CD4-positive, alpha-beta T cell treated with Interleukin-17A for 4 hours (primary cell): ENCODE measurements at regions not wholly inside any gene's neighbourhood (a gene's known extent, or its start where the extent isn't known, plus 50 kb on each side); places are given as distances from the start of the nearest gene placed in this dataset.
"Not testable (repeated sequence)": the region's sequence is repeated elsewhere in the genome, so short reads cannot be mapped to it uniquely, and the experiment has no call there.

Experiments
- DNase-seq: peaks from one replicate; pipeline ENCODE4 v3.0.0-alpha.2; 2020; ENCODE audit warnings: mixed read lengths

DNA sequence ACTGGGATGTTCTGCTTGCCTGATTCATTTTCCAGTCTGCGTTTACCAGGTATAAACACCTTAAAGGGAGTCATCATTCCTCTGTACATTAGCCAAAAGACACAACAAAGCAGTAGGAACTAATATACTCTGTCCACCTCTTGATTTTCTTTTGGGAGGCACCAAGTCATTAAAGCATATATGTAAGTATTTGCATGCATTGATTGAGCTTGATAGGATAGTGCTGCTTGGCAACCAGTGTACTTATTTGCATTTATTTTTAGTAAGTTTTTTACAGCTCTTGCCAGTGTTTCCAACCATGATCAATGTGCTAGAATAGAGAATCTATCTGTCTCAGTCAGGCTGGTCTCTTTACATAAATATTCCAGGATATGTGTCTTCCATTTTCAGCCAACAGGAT is 353.3 kb upstream of the SEMA3C start:
- DNase-seq: no peak

DNA sequence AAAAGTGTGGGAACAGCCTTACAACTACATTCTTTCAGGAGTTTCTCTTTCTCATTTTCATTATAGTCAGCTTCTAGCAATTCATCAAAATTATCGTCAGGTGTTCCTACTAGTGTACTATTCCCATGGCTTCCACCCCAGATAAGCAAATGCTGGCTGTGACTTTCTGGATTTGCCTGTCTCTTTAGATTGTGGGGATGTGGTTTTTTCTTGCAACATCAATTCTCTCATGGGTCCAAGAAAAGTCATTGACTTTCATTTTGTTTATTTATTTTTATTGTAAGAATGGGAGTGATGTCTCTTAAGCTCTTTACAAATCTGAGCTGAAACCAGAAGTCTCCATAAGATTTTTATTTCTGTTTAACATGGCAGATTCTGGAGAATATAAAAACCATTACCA is 349.7 kb upstream of the SEMA3C start:
- no peak for DNase-seq

DNA sequence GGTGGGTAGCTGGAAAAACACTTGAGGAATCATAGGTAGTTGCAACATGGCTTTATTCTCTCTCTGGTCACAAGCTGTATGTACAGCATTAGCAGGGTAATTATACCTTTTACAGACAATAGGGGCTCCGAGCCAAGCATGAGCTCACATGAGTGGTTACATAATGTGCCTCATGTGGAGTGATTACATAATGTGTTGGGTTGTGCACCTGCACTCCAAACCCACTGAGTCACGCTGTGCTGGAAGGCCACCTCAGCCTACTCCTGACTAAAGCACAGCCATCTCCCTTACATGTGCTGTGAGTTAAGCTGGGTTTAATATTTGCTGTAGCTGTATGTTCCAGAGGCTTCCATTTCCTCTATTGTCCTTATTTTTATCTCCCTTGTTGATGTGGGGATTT is 348.7 kb upstream of the SEMA3C start:
- DNase-seq: no peak

DNA sequence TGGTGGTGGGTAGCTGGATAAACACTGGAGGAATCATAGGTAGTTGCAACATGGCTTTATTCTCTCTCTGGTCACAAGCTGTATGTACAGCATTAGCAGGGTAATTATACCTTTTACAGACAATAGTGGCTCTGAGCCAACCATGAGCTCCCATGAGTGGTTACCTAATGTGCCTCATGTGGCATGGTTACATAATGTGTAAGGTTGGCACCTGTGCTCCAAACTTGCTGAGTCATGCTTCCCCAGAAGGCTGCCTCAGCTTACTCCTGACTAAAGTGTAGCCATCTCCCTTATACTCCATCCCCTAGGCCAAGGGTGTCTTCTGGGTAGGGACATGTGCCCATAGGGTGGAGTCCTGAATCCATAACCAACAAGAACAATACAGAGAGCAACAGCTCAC is 345.3 kb upstream of the SEMA3C start:
- no peak for DNase-seq

DNA sequence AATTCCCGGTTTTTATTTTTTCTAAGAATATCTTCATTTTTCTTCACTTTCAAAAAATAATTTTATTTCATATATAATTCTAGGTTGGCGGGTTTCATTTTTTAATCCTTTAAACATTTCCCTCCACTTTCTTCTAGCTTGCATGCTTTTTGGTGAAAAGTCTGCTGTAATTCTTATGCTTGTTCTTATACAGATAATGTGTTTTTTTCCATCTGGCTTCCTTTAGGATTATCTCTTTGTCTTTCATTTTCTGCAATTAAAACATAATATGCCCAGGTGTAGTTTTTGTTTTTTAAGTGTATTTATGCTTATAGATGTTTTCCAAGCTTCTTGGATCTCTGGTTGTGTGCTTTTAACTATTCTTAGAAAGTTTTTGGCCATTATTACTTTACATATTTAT is 341.3 kb upstream of the SEMA3C start:
- DNase-seq: no peak

DNA sequence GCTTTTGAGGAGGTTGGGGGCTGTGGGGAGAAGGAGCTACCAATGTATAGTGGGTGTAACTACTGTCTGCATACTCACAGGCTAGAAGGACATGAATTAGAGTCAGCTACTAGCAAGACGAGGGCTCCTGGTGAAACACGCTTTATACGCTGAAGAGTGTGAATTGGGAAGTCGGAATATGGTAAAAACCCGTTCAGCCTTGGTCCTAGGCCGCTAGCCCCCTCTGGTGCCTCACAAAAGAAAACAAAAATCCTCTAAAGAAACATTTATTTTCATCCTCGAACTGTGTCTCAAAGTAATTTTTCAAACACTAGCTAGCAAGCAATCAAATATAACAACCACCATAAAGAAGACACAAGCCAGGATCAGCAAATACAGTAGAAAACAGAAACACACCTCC is 338.1 kb upstream of the SEMA3C start:
- DNase-seq: no peak

DNA sequence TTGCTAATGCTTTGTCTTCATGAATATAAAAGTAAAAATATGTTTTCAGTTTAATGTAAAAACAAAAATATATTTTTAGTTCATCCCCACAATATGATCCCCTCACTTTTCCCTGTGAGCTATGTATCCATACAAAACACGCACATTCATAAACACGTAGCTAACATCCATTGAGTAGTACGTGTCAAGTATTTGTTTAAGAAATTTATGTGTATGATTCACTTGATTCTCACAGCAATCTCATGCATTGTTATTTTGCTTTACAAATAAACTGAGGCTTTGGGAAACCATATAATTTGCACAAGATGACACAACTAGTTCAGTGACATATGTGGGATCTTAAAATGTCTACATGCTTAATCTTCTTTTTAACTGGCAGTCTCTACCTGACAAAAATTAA is 329.6 kb upstream of the SEMA3C start:
- no peak for DNase-seq

DNA sequence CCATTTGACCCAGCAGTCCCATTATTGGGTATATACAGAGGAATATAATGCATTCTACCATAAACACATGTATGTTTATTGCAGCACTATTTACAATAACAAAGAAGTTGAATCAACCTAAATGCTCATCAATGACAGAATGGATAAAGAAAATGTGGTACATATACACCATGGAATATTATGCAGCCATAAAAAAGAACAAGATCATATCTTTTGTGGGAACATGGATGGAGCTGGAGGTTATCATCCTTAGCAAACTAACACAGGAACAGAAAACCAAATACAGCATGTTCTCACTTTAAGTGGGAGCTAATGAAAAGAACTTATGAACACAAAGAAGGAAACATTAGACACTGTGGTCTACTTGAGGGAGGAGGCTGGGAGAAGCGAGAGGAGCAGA is 328.5 kb upstream of the SEMA3C start:
- DNase-seq: not testable (repeated sequence)

DNA sequence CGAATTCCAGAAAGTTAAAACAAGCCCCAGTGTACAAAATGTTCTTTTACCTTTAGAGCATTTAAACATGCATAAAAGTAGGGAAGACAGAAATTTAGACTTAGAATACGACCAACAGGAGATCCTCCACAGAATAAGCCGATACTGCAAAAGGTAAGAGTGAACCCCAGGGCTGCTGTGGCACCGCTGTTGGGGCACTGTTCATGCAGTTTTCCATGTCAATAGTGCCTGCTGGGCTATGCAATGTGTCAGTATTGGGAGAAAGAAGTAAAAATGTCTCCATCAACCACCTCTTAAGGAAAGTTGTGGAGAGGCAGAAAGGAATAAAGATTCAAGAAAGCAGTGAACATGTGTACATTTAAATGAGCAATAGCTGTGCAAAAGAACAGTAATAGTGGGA is 326.5 kb upstream of the SEMA3C start:
- DNase-seq: no peak

DNA sequence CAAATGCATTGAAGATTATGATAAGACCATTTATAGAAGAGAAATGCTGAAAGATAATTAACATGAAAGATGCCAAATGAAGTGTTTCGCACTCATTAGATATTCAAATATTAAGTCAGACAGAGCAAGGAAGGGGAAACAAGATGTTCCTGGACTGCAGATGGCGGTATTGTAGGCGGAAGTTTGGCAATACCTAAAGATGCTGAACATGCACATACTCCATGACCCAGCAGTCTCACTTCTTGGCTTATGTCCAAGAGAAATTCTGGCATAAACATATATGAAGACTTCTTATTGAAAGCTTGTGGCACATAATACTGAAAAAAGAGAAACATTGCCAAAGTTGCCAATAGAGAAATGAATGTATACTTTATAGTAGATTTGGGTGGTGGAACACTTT is 325.4 kb upstream of the SEMA3C start:
- no peak for DNase-seq

DNA sequence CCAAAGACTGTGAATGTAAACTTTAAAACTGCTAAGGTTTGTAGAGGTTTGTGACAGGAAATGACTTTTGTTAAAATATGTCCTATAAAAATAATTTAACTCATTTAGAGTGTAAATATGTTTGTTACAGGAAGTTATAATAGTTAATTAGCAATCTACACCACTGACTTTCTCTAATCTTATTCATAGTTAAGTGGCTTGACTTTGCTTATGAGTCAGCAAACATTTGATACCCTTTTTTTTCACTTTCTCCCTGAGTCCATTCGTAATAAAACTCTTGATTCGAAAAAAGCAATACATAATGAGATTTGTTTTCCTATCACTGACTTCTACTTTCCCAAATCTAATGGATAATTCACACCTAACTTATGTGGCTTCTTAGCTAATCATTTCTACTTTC is 317.7 kb upstream of the SEMA3C start:
- no peak for DNase-seq

DNA sequence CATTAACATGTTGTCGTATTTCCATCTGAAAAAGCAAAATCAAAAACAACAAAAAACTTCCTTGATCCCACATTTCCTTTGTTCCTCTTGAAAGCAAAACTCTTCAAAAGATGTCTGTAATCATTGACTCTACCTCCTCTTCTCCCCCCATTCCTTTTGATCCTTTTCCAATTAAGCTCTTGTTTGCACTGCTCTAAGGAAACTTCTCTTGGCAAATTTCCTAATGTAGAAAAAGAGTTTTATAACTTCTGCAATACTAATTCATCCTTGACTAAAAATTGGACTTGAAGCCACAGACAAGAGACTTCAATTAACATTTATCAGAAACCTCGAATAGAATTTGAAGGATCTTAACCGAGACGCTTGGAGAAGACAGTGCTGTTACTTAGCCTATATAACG is 317.1 kb upstream of the SEMA3C start:
- no peak for DNase-seq

DNA sequence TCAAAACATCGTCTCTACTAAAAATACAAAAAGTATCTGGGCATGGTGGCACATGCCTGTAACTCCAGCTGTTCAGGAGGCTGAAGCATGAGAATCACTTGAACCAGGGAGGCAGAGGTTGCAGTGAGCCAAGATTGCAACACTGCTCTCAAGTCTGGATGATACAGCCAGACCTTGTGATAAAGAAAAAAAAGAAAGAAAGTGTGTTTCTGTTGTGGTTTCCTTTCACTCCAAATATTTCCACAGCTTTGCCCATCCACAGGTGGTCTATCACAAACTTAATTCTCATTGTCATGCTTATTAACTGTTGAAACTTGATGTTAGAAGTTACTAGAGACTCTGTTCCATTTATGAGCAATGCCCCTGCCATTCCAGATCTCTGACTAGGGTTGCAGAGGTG is 316.0 kb upstream of the SEMA3C start:
- DNase-seq: no peak

DNA sequence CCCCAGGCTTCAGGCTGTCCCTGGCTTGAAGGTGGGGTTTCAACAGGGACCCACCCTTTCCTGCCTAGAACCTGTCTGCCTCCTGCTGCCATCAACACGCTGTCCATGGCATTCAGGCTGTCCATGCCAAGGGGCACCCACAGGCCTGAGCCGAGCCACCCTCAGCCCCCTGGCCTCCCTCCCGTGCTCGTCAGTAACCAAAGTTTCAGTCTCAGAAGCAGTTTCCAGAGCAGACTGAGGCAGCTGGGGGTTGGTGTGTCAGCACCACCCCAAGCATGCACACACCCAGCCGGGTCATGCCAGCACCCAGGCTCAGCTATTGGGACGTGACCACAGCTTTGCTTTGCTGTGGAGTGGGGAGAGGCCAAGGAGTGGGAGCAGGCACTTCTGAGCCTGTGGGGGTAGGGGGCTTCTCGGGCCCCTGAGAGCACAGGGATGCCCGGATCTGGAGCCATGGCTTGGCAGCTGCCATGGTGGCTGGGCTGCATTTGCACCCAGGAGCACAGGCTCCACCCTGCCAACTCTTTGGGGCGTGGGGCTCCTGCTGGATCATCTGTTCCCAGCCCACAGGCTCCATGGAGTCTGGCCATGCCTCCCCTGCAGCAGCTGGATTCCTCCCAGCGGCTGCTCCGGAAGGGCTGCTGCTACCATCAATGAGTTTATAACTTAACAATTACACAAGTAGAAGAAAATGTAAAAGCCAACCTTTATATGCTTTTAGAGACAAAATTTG is 314.5 kb upstream of the SEMA3C start:
- no peak for DNase-seq

DNA sequence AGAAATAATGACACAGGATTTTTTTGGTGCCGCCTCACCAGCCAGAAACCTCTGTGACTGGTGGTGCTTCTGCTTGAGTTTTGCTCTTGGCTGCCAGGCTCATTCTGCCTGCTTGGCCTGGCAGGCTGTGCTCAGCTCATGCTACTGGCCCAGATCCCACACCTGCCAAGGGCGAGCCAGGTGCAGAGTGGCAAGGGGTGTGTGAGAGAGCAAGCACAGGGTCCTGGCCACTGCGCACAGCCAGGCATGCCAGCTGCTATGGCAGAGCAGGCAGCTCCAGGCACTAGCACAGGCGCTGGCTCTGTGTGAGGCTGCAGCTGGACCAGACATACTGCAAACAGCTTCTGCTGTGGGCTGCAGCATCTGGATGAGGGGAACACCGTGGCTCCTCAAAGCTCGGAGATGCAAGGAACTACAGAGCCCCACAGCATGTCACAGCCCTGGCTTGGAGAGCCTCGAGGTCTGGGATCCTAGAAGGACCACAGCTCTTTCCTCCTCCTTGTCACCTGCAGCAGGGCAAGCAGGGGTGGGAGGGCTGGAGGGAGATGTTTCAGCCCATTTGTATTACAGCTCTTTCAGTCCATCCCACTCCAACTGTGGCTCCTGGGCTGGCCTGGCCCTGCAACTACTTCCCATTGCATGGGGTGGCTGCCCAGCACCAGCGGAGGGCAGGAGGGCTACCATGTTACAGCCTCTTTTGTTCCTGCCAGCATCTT is 313.4 kb upstream of the SEMA3C start:
- no peak for DNase-seq

DNA sequence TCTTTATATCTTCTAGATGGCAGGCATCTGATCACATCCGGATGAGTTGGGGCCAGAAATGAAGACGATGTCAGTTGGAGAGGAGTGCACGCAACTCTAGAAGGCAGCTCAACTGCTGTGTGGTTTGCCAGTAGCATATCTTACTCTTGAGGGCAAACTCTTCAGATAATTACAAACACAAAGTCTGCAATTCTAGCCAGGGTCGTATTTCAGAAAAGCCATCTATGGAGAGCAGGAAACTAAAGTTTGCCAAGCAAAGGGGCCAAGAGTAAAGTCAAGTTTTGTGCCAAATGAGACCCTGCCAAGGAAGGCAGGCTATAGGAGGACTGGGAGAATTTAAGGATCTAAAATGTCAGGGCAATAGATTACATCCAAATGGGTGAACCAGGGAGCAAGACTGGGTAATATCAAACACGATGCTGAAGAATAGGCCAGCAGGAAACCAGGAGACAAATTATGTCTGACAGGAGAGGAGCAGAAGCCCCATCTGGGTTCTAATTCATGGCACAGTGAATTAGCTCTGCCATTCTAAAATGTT is 312.5 kb upstream of the SEMA3C start:
- no peak for DNase-seq

DNA sequence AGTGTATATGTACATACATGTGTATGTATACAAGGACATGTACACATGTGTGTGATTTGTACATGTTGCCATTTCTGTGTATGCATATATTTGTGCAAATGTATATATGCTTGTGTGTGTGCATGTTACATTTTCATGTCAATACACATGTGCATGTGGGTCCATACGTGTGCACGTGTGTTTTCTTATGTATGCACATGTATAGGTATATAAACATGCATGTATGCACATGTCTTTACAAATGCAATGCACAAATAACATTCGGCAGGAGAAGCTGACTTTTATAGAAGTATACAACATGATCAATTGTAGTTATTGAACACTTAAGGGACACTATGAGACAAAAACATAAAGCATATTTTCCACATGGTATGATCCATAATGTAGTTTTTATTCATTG is 307.4 kb upstream of the SEMA3C start:
- no peak for DNase-seq

DNA sequence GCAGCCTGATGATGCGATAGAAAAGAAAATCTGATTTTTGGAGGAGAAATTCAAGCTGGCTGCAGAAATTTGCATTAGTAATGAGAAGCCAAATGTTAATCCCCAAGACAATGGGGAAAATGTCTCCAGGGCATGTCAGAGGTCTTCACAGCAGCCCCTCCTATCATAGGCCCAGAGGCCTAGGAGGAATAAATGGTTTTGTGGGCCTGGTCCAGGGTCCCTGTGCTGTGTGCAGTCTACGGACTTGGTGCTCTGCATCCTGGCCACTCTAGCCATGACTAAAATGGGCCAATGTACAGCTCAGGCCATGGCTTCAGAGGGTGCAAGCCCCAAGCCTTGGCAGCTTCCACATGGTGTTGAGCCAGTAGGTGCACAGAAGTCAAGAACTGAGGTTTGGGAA is 303.8 kb upstream of the SEMA3C start:
- DNase-seq: not testable (repeated sequence)

DNA sequence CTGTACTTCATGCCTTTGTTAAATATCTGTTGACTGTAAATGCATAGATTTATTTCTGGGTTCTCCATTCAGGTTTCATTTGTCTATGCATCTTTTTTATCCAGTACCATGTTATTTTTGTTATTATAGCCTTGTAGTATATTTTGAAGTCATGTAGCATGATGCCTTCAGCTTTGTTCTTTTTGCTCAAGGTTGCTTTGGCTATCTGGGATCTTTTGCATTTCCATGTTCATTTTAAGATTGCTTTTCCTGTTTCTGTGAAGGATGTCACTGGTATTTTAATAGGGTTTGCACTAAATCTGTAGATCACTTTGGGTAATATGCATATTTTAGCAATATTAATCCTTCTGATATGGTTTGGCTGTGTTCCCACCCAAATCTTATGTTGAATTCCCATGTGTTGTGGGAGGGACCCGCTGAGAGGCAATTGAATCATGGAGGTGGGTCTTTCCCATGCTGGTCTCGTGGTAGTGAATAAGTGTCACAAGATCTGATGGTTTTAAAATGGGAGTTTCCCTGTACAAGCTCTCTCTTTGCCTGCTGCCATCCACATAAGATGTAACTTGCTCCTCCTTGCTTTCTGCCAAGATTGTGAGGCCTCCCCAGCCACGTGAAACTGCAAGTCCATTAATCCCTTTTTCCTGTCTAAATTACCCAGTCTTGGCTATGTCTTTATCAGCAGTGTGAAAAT is 302.8 kb upstream of the SEMA3C start:
- DNase-seq: no peak

DNA sequence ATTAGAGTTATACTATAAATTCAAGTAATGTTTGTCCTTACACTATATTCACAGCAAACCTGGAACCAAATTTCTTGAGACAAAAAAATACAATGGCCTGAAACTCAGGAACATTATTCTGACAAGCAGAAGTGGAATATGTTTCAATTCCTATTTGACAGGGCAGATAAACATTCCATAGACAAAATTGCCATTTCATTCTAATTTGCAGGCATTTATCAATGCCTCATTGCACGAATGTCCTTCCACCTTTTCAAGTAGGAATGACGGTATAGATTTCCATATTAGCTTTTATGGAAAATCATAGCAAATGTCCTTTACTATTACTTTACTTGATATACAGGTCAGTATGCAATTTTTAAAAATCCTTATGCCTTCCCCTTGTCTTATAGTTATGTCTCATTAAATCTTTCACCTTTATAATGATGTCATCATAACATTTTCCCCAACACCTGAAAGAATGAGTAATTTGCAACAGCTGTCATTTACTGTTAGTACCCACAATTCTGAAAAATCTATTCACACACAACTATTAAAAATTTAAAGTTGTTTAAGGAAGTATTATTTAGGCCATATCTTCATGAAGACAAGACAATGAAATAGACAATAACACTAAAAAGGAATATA is 299.7 kb upstream of the SEMA3C start:
- no peak for DNase-seq

DNA sequence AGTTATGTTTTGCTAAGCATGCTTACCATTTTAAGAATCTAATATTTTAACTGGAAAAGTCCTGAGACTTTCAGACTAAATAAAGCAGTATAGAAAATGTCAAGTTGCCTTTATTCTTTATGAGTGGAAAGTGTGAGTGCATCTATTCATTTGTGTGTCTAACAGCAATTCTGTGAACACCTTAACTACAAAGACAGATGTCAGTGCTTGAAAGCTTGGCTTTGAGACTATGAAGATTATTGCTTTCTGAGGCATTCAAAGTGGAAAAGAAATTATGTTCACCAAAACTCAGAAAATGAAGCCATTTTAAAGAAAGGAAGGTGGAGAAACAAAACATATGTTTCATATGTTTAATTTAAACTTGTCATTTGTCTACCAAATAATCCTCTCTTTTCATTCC is 294.5 kb upstream of the SEMA3C start:
- no peak for DNase-seq

DNA sequence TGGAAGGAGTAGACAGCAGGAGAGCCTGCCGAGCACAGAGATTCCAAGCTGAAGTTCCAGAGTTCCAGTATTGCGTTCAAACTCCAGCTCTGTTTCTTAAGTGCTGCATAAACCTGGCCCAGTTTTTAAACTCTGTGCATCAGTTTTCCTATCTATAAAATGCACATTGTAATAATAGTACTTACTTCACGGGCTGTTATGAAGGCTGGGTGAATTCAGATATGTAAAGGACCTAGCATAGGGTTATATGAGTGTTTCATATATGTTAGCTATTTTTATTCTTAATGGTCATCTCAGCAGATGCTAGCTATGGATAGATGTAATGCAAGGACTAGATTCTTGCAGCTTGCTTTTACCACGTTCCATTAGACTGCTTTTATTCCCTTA is 293.1 kb upstream of the SEMA3C start:
- no peak for DNase-seq

DNA sequence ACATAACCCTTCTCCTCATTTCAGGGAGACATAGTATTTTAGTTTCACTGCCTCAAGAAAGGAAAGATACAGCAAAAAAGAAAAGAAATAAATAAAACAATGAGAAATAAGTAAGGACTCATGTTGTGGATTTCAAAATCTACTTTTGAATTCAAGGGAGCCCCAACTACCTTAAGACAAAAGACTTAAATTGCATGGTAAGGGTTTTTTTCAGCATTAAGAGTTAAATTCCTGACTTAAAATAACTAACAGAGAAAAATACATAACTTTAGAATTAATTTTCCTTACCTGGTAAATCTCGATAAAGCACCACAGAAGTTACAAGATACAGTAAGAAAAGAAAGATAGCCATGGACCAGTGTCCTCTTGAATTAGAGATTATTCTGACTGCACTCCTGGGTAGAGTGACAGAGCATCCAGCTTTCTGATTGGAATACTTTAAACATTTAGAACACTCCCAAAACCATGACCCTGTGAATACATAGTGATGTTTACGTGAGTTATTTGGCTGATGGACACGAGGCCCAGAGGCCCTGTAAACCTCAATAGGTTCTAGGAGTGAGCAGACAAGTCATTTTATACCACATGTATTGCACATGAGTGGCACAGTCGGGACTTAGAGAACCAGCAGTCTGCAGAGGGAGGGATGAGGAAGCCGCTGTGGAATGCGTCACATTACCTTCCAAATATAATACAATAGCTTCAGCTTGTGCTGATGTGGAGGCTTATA is 292.5 kb upstream of the SEMA3C start:
- no peak for DNase-seq
